Sciatic nerve (tissue), 2 donors: ENCODE measurements at regions not wholly inside any gene's neighbourhood (a gene's known extent, or its start where the extent isn't known, plus 50 kb on each side); places are given as distances from the start of the nearest gene placed in this dataset.
"Not testable (repeated sequence)": the region's sequence is repeated elsewhere in the genome, so short reads cannot be mapped to it uniquely, and the experiment has no call there.

ENCODE experiments used
- ATAC-seq: fragments of 200-7000 bp; cut with Tn5 transposase; one replicate; pipeline ENCODE4 v1.9.1; 2020; ENCODE audit warnings: mild to moderate bottlenecking, moderate library complexity
- DNase-seq: peaks from one replicate; pipeline ENCODE4 v3.0.0-alpha.2; 2020; ENCODE audit warnings: low spot score
- intact Hi-C: fragments of 100-400 bp; cut with DNase I; formaldehyde crosslinking; loops from one replicate; pipeline ENCODE4 v1.14.2; 2022
- donor health status: DM: no; HTN: no; CAD: no.
- donor health status: DM: no; HTN: no; CAD: no.

- intact Hi-C loops: no loop called here
- DNase-seq (no peak), ATAC-seq (no peak)
Observed at GRCh38 chr2:75396314-75396713, 164.4 kb downstream of the EVA1A start.

- intact Hi-C loops, ATAC-seq, DNase-seq: not testable (repeated sequence)
Observed at GRCh38 chr2:75394764-75395163, 166.0 kb downstream of the EVA1A start.

DNA sequence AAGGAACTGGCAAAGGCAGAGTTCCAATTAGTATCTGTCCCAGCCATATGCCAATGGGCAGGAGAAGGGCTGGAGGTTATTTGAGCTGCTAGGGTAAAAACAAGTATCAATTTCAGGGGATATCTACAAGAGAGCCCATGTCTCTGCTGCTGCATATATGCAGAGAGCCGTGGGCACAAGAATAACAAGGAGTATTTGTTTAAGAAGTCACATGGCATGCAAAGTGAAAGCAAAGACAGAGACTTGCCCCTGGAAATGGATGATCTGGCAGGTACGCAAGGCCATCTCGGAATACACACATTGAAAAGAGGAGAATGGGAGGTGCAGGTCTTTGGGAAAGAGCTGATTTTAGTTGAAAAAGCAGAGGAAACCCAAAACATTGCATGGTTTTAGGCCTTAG is 170.6 kb downstream of the EVA1A start:
- DNase-seq (no peak), ATAC-seq (no peak)
- intact Hi-C loops: no loop called here

- intact Hi-C loops: no loop called here
- no peak for ATAC-seq
Observed at GRCh38 chr2:75389271-75389670, 171.5 kb downstream of the EVA1A start.

DNA sequence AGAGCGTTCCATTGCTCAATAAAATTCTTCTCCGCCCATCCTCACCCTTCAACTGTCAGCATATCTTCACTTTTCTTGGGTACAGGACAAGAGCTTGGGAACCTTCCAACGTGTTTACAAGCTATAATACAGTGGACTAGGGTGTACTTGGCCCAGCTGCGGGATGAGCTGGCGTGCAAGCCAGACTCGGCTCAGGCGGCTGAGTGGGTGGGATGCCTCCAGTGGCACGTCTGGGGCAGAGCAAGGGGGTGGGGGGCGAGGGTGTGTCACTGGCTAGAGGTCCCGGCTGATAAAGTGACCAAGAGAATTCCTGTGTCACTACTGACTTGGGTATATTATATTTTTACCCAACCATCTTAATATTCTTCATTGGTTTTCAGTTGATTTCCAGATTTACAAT is 179.7 kb downstream of the EVA1A start:
- no peak for ATAC-seq
- DNase-seq: no peak
- intact Hi-C loops: no loop called here

More at GRCh38 chr2:75389271-75389670, 171.5 kb downstream of the EVA1A start:
- DNase-seq: no peak

- intact Hi-C loops: no loop called here
- no peak for DNase-seq
- ATAC-seq: no peak
Observed at GRCh38 chr2:75379476-75380210, 180.3 kb upstream of the TACR1 start.

DNA sequence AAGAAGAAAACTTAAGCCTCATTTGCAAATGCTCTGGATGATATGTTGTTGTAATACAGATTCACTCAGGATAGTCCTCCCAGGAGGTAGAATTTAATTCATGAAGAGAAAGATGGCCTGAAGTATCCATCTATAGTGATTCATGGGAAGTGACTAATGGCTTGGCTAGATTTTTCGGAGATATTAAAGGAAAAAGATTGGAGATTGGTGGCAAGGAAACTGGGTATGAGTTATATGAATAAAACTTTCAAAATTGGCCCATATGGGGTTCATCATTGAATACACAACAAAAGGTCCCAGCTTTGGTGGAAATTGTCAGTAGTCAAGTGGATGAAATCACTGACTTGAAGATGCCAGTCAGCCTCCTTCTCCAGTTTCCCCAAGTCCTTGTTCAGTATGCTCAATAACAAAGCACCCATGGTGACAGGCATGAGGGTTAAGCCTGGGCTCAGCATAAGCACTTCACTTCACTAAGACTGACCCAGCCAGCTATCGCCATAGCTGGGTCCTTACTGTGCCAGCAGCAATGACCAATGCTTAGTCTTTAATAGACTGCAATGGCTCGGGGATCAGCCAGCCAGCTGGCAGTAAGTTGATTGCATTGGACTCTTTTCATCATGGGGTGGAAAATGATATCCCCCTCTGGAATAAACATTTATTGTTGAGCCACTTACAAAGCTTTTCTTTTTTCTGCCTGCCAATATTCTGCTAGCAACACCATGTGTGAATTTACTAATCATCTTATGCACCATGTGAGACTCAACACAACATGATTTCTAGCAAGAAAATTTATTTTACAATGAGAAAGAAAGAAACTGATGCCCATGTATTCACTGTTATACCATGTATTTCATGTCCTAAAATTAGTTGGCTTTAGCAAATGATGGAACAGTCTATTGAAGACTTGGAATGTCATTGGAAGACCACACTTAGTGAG is 176.6 kb upstream of the TACR1 start:
- intact Hi-C loops: no loop called here
- DNase-seq (no peak), ATAC-seq (no peak)

GRCh38 chr2:75374414-75374957 is 175.2 kb upstream of the TACR1 start:
- intact Hi-C loops, DNase-seq, ATAC-seq: not testable (repeated sequence)

- DNase-seq: no peak
- intact Hi-C loops: no loop called here
Observed at GRCh38 chr2:75367401-75367800, 168.1 kb upstream of the TACR1 start.

GRCh38 chr2:75361486-75361885 is 162.2 kb upstream of the TACR1 start:
- intact Hi-C loops: no loop called here
- ATAC-seq (no peak), DNase-seq (no peak)

More at GRCh38 chr2:75367401-75367800, 168.1 kb upstream of the TACR1 start:
- ATAC-seq: no peak

- intact Hi-C loops: no loop called here
- DNase-seq (no peak), ATAC-seq (no peak)
Observed at GRCh38 chr2:75360945-75361344, 161.6 kb upstream of the TACR1 start.

- intact Hi-C loops: no loop called here
- ATAC-seq (no peak), DNase-seq (no peak)
Observed at GRCh38 chr2:75356865-75357264, 157.5 kb upstream of the TACR1 start.

GRCh38 chr2:75353131-75353530 is 153.8 kb upstream of the TACR1 start:
- intact Hi-C loops: no loop called here
- ATAC-seq (no peak), DNase-seq (no peak)

GRCh38 chr2:75348307-75348706 is 149.0 kb upstream of the TACR1 start:
- intact Hi-C loops: no loop called here
- DNase-seq (no peak), ATAC-seq (no peak)

DNA sequence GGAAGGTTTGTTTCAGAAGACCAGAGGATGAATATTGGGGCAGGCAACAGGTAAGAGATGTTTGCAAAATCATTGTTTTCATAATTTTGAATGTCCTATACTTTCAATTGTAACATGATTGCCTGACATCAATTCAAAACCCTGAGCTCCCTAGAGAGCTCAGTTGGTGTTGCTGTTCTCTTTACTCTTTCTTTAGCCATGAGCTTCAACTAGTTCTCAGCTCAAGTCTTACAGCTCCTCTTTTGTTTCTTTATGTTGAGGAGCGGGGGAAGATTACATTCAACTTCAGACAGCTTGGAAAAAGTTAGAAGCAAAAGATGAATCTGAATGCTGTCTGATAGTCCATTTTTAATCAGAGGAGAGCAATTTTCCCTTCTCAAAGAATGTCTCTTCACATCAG is 144.8 kb upstream of the TACR1 start:
- intact Hi-C loops: no loop called here
- no peak for ATAC-seq
- no peak for DNase-seq

DNA sequence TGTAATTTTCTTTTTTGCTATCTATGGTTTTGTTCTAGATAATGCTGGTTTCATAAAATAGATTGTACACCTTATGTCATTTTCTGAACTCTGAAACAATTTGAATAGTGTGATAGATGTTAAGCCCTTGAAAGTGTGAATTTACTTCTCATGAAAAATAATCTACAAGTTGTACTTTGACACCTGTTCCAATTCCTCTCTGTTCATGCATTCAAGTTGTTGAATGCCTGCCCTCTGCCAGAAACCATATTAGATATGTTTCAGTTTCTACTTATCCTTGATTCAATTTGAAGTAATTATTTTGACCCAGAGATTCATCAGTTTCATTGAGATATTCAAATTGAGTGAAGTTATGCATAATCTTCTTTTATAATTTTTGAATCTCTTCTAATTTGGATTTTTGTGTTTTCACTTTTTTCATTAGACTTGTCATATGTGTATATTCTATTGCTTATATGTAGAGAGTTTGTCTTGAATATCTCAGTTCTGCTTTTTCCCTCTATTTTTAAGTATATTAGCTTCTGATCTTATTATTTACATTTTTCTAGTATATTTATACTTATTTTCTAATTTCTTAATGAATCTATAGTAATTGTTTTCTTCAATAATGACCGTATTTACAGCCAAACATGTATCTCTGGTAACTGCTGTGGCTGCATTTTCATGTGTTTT is 143.3 kb upstream of the TACR1 start:
- ATAC-seq (no peak), DNase-seq (no peak)
- intact Hi-C loops: no loop called here

GRCh38 chr2:75340560-75340959 is 141.2 kb upstream of the TACR1 start:
- DNase-seq (no peak), ATAC-seq (no peak)
- intact Hi-C loops: no loop called here

DNA sequence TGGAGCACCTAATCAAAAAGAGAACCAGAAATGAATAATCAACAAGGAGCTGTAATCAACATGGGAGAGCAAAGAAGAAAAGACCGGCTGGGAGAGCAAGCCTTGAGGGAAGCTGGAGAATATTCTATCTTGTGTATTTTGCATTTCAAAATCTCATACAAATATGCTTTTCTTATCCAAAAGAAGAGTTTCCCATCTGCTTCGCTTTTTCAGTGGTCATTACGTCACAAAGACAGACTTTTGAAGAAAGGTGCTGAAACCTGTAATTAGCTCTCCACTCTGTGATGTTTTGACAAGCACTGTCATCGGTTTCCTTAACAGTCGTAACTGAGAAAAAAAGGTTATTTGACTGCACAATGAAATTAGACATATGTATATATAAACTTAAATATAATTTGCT is 139.1 kb upstream of the TACR1 start:
- no peak for DNase-seq

GRCh38 chr2:75337619-75338018 is 138.3 kb upstream of the TACR1 start:
- ATAC-seq (no peak), DNase-seq (no peak)
- intact Hi-C loops: no loop called here

More for the DNA sequence above, 139.1 kb upstream of the TACR1 start:
- ATAC-seq: no peak
- intact Hi-C loops: no loop called here
